Type B pancreatic cell (in vitro differentiated cells): ENCODE measurements at regions not wholly inside any gene's neighbourhood (a gene's known extent, or its start where the extent isn't known, plus 50 kb on each side); places are given as distances from the start of the nearest gene placed in this dataset.

ENCODE experiments used
- DNase-seq: peaks from one replicate; pipeline ENCODE4 v3.0.0; 2021; ENCODE audit warnings: mixed read lengths; ENCODE audit not compliant: unreplicated experiment; ENCODE audit errors: extremely low spot score
- H3K27ac Mint-ChIP-seq: 2 replicates; pipeline ENCODE4 v1.8.0; 2021; ENCODE audit warnings: mild to moderate bottlenecking, mixed read lengths
- H3K27me3 Mint-ChIP-seq: 2 replicates; pipeline ENCODE4 v1.8.0; 2021; ENCODE audit warnings: mixed read lengths
- H3K36me3 Mint-ChIP-seq: 2 replicates; pipeline ENCODE4 v1.8.0; 2021; ENCODE audit warnings: mixed read lengths
- H3K4me1 Mint-ChIP-seq: one replicate; pipeline ENCODE4 v1.8.0; 2021; ENCODE audit warnings: mixed read lengths; ENCODE audit not compliant: unreplicated experiment
- H3K4me3 Mint-ChIP-seq: 2 replicates; pipeline ENCODE4 v1.8.0; 2021; ENCODE audit warnings: mild to moderate bottlenecking, mixed read lengths
- H3K9me3 Mint-ChIP-seq: 2 replicates; pipeline ENCODE4 v1.8.0; 2021; ENCODE audit warnings: mixed read lengths
- TF ChIP-seq, protein P1 (sequence below): fragments of 200-600 bp; sonication (generic); conservative IDR thresholded peaks from 2 replicates; pipeline ENCODE4 v1.5.0; 2021; ENCODE audit warnings: antibody characterized with exemption, mild to moderate bottlenecking

GRCh38 chr5:104189909-104190308, 627.3 kb upstream of the NUDT12 start:
- Mint-ChIP-seq H3K27ac (no peak overlapping the region), H3K4me3 (no peak overlapping the region), H3K9me3 (peaks cover 12% of the 10 kb centered on the region), H3K27me3 (no peaks in the 10 kb centered on the region), H3K4me1 (no peaks in the 10 kb centered on the region), H3K36me3 (no peaks in the 10 kb centered on the region)
- TF ChIP-seq, protein P1, sequence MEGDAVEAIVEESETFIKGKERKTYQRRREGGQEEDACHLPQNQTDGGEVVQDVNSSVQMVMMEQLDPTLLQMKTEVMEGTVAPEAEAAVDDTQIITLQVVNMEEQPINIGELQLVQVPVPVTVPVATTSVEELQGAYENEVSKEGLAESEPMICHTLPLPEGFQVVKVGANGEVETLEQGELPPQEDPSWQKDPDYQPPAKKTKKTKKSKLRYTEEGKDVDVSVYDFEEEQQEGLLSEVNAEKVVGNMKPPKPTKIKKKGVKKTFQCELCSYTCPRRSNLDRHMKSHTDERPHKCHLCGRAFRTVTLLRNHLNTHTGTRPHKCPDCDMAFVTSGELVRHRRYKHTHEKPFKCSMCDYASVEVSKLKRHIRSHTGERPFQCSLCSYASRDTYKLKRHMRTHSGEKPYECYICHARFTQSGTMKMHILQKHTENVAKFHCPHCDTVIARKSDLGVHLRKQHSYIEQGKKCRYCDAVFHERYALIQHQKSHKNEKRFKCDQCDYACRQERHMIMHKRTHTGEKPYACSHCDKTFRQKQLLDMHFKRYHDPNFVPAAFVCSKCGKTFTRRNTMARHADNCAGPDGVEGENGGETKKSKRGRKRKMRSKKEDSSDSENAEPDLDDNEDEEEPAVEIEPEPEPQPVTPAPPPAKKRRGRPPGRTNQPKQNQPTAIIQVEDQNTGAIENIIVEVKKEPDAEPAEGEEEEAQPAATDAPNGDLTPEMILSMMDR = no peak
- no peak for DNase-seq

DNA sequence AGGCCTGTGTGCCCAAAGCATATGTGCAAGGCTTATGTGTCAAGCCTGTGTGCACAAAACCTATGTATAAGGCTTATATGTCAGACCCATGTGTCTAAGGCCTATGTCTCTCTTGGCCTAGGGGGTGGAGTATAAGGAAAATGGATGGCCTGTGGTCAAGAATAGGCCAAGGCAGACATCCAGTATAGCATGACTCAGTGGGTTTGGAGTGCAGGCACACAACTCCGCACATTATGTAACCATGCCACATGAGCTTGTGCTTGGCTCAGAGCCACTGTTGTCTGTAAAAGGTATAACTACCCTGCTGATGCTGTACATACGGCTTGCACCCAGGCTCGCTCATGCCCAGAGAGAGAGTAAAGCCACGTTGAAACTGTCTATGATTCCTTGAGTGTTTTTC, 626.4 kb upstream of the NUDT12 start:
- Mint-ChIP-seq H3K4me1 (no peaks in the 10 kb centered on the region), H3K4me3 (no peak overlapping the region), H3K27me3 (no peaks in the 10 kb centered on the region), H3K27ac (no peak overlapping the region), H3K36me3 (no peaks in the 10 kb centered on the region), H3K9me3 (peaks cover 12% of the 10 kb centered on the region)
- DNase-seq = no peak
- TF ChIP-seq, protein P1 = no peak

DNA sequence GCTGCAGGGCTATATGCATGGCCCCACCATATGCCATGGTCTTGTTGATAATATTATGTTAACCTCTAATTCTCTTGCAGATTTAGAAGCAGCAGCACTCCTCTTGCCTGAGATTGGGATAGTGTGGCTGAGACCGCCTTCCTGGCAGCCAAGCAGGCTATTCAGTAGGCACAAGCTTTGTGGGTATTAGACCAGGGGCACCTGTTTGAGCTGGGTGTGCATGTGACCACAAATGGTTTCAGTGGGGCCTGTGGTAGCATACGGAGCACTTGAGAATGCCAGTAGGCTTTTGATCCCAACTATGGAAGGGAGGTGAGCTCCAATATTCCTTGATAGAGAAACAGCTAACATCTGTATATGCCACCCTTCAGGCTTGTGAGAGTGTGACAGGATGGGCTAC, 625.1 kb upstream of the NUDT12 start:
- Mint-ChIP-seq H3K27ac (no peak overlapping the region), H3K36me3 (no peaks in the 10 kb centered on the region), H3K27me3 (no peaks in the 10 kb centered on the region), H3K9me3 (peaks cover 12% of the 10 kb centered on the region), H3K4me1 (no peaks in the 10 kb centered on the region), H3K4me3 (no peak overlapping the region)
- TF ChIP-seq, protein P1 = no peak
- no peak for DNase-seq

DNA sequence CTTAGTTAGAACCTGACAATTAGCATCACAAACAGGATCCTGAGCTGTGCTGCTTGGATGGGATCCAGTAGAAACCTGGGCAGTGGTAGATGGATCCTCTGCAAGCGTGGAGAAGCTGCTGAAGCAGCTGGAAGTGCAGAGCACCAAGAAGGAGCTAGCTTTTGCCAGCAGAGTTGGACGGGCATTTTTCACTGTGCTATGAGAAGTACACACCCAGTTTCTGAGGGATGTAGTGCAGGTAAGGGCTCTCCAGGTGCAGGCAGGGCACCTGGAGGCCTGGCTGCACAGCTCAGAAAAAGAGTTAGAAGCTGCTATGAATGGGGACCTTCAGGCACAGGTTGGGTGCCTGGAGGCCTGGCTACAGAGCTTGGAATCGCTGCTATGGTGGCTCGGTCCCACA, 623.9 kb upstream of the NUDT12 start:
- TF ChIP-seq, protein P1 = no peak
- Mint-ChIP-seq H3K27ac (no peak overlapping the region), H3K4me1 (no peaks in the 10 kb centered on the region), H3K4me3 (no peak overlapping the region), H3K9me3 (peaks cover 13% of the 10 kb centered on the region), H3K36me3 (no peaks in the 10 kb centered on the region), H3K27me3 (no peaks in the 10 kb centered on the region)
- DNase-seq = no peak

GRCh38 chr5:104186100-104186499, 623.5 kb upstream of the NUDT12 start:
- Mint-ChIP-seq H3K27ac (no peak overlapping the region), H3K4me3 (no peak overlapping the region), H3K4me1 (no peaks in the 10 kb centered on the region), H3K9me3 (peaks cover 17% of the 10 kb centered on the region), H3K27me3 (no peaks in the 10 kb centered on the region), H3K36me3 (no peaks in the 10 kb centered on the region)
- DNase-seq = no peak
- TF ChIP-seq, protein P1 = no peak

DNA sequence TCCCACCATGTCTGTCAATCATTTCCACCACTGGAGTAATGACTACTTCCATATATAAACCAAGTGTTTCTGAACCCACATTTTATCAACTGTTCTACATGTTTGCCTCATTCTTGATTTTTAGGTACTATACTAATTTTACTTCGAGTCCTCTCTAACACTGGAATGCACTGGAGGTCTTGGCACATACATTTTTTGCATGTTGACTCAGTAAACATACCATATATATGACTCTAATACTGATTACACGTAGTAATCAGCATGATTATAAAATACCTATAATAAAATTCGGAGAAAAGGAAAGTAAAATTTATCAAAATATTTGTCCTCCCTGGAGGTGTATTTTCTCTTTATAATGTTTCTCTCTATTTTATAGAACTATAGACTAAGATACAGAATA, 621.7 kb upstream of the NUDT12 start:
- Mint-ChIP-seq H3K27ac (no peak overlapping the region), H3K4me3 (no peak overlapping the region), H3K4me1 (no peaks in the 10 kb centered on the region), H3K9me3 (peaks cover 30% of the 10 kb centered on the region), H3K27me3 (no peaks in the 10 kb centered on the region), H3K36me3 (peaks cover 5% of the 10 kb centered on the region)
- TF ChIP-seq, protein P1 = no peak
- no peak for DNase-seq
